GM12864 (cell line): ENCODE measurements at regions not wholly inside any gene's neighbourhood (a gene's known extent, or its start where the extent isn't known, plus 50 kb on each side); places are given as distances from the start of the nearest gene placed in this dataset.

Experiments
- DNase-seq: peaks from one replicate; pipeline ENCODE4 v3.0.0-alpha.2; 2011; ENCODE audit warnings: low read depth
- H3K4me3 ChIP-seq: 2 replicates; pipeline ENCODE4 v1.5.1; 2011; ENCODE audit warnings: mild to moderate bottlenecking, low read depth, low read length, control low read depth
- CTCF ChIP-seq: IDR thresholded peaks from 2 replicates; pipeline ENCODE4 v1.5.1; 2011; ENCODE audit warnings: low read depth, mild to moderate bottlenecking, moderate library complexity, low read length, control low read depth, inconsistent platforms; ENCODE audit errors: missing control alignments

- no peak for TF ChIP-seq CTCF
- no peak for DNase-seq
- H3K4me3 ChIP-seq: no peak overlapping the region
Observed at GRCh38 chr12:127399451-127399850, 867.5 kb upstream of the TMEM132C start.

DNA sequence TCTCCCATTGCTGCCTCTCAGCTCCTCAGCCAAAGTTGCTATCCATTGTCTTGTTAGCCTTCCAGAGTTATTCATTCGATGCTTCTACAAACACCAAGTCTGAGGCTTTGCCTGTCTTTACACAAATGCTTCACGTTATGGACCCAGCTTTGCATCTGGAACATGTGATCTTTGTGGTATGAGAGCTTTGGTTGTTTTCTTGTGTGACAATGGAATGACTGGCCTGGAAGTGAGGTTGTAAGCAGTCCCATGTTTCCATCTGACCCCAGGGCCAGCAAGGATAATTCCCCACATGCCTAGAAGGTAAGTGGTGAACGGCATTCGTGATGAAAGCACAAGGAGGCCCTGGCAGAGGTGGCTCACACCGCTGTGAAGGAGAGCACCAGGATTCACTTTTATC lies 866.7 kb upstream of the TMEM132C start:
- no peak for TF ChIP-seq CTCF
- no peak overlapping the region for H3K4me3 ChIP-seq
- DNase-seq: no peak

- H3K4me3 ChIP-seq: no peak overlapping the region
- DNase-seq: no peak
- no peak for TF ChIP-seq CTCF
Observed at GRCh38 chr12:127401005-127401404, 866.0 kb upstream of the TMEM132C start.

GRCh38 chr12:127401536-127401935 lies 865.4 kb upstream of the TMEM132C start:
- DNase-seq: no peak

GRCh38 chr12:127411166-127411915 lies 855.6 kb upstream of the TMEM132C start:
- no peak for TF ChIP-seq CTCF
- DNase-seq: no peak
- H3K4me3 ChIP-seq: no peak overlapping the region

More at GRCh38 chr12:127401536-127401935, 865.4 kb upstream of the TMEM132C start:
- no peak for TF ChIP-seq CTCF
- no peak overlapping the region for H3K4me3 ChIP-seq

DNA sequence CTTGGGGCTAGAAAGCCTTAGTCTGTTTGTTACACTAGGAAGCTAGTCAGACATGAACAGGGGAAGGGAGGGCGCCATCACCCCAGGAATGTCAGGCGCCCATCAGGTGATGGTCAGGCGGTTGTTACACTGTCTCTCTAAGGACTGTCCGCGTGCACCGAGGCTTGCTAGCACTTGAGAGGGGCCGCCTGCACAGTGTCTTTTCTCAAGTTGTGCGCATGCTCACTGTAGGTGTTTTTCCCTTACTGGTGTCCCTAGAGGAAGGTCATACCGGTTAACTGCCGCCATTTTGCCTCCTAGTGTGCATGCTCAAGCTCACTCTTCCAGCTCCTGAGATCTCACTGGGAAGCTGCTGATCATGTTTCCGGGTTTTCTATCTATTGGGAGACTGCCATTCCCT lies 855.0 kb upstream of the TMEM132C start:
- no peak for DNase-seq
- TF ChIP-seq CTCF: no peak
- H3K4me3 ChIP-seq: no peak overlapping the region

GRCh38 chr12:127412866-127413265 lies 854.1 kb upstream of the TMEM132C start:
- DNase-seq: no peak
- H3K4me3 ChIP-seq: no peak overlapping the region
- TF ChIP-seq CTCF: no peak
